Activated CD8-positive, alpha-beta T cell treated with anti-CD3 and anti-CD28 coated beads for 36 hours (primary cell): ENCODE measurements at regions not wholly inside any gene's neighbourhood (a gene's known extent, or its start where the extent isn't known, plus 50 kb on each side); places are given as distances from the start of the nearest gene placed in this dataset.
A peak's percentile ranks its signal among the peaks of the same experiment; 100 is the strongest.
"Not testable (repeated sequence)": the region's sequence is repeated elsewhere in the genome, so short reads cannot be mapped to it uniquely, and the experiment has no call there.

ENCODE experiments used
- ATAC-seq: fragments of 200-7000 bp; cut with Tn5 transposase; one replicate; pipeline ENCODE4 v1.10.0; 2021; ENCODE audit warnings: mild to moderate bottlenecking, moderate library complexity
- CTCF ChIA-PET: fragments of 350-600 bp; sonication (Branson Sonifier 250); formaldehyde crosslinking; loops from one replicate; lab custom pipeline; 2021; ENCODE audit warnings: antibody characterized with exemption; lab: Charles Lee
- POLR2A ChIA-PET: fragments of 350-600 bp; sonication (Branson Sonifier 250); formaldehyde crosslinking; loops from one replicate; lab custom pipeline; 2021; ENCODE audit warnings: antibody characterized with exemption; lab: Charles Lee
- DNase-seq: peaks from one replicate; pipeline ENCODE4 v3.0.0-alpha.2; 2020
- H3K27ac Mint-ChIP-seq: one replicate; pipeline ENCODE4 v1.8.0; 2021; ENCODE audit warnings: mild to moderate bottlenecking, mixed read lengths
- H3K27me3 Mint-ChIP-seq: one replicate; pipeline ENCODE4 v1.8.0; 2021; ENCODE audit warnings: mixed read lengths
- H3K36me3 Mint-ChIP-seq: one replicate; pipeline ENCODE4 v1.8.0; 2021; ENCODE audit warnings: low read depth, mixed read lengths
- H3K4me1 Mint-ChIP-seq: one replicate; pipeline ENCODE4 v1.8.0; 2021; ENCODE audit warnings: low read depth, mixed read lengths
- H3K4me3 Mint-ChIP-seq: one replicate; pipeline ENCODE4 v1.8.0; 2021; ENCODE audit warnings: mild to moderate bottlenecking, moderate library complexity, mixed read lengths
- H3K9me3 Mint-ChIP-seq: one replicate; pipeline ENCODE4 v1.8.0; 2021; ENCODE audit warnings: mixed read lengths
- CTCF ChIP-seq: fragments of 200-600 bp; IDR thresholded peaks from one replicate; pipeline ENCODE4 v1.8.0; 2022; ENCODE audit warnings: antibody characterized with exemption, mild to moderate bottlenecking
- intact Hi-C: fragments of 100-400 bp; cut with micrococcal nuclease; formaldehyde crosslinking; loops from one replicate; pipeline ENCODE4 v1.10.0; 2022

- Mint-ChIP-seq H3K9me3 (no peaks in the 10 kb centered on the region), H3K36me3 (no peaks in the 10 kb centered on the region), H3K4me1 (peaks cover 35% of the 10 kb centered on the region), H3K27ac (no peak overlapping the region), H3K27me3 (no peaks in the 10 kb centered on the region), H3K4me3 (no peak overlapping the region)
- intact Hi-C loops, result no loop called here
- DNase-seq (peak; percentile 36), ATAC-seq (no peak)
- ChIA-PET POLR2A (no interaction called here), CTCF (no interaction called here)
- no peak for TF ChIP-seq CTCF
These were observed 111.8 kb upstream of the ZFP64 start for GRCh38 chr20:52303281-52303950.

GRCh38 chr20:52302736-52303135 is 111.2 kb upstream of the ZFP64 start:
- CTCF ChIA-PET, result no interaction called here
- TF ChIP-seq CTCF, result no peak
- peaks cover 33% of the 10 kb centered on the region for H3K4me1 Mint-ChIP-seq
- intact Hi-C loops, result no loop called here
- H3K27ac Mint-ChIP-seq, result peak overlapping the region; percentile 3
- H3K27me3 Mint-ChIP-seq, result no peaks in the 10 kb centered on the region
- no peak for ATAC-seq
- no peaks in the 10 kb centered on the region for H3K9me3 Mint-ChIP-seq
- H3K36me3 Mint-ChIP-seq, result no peaks in the 10 kb centered on the region
- H3K4me3 Mint-ChIP-seq, result no peak overlapping the region
- POLR2A ChIA-PET, result no interaction called here
- DNase-seq, result no peak

- H3K4me1 Mint-ChIP-seq, result peaks cover 28% of the 10 kb centered on the region
- intact Hi-C loops, POLR2A ChIA-PET, H3K27me3 Mint-ChIP-seq, DNase-seq, CTCF ChIA-PET, H3K27ac Mint-ChIP-seq, H3K4me3 Mint-ChIP-seq, H3K9me3 Mint-ChIP-seq, H3K36me3 Mint-ChIP-seq, ATAC-seq: not testable (repeated sequence)
These were observed 110.5 kb upstream of the ZFP64 start for GRCh38 chr20:52302051-52302450.

GRCh38 chr20:52295556-52295955 is 104.0 kb upstream of the ZFP64 start:
- ATAC-seq (no peak), DNase-seq (no peak)
- TF ChIP-seq CTCF, result no peak
- Mint-ChIP-seq H3K36me3 (no peaks in the 10 kb centered on the region), H3K27ac (no peak overlapping the region), H3K27me3 (no peaks in the 10 kb centered on the region), H3K9me3 (peaks cover 3% of the 10 kb centered on the region), H3K4me1 (no peaks in the 10 kb centered on the region), H3K4me3 (no peak overlapping the region)
- intact Hi-C loops, result no loop called here
- ChIA-PET CTCF (interaction anchor here (2.4 to 3.2 kb wide), 2 partner anchors 10 to 17 kb away, joined by 11 to 12 read pairs; no protein-coding TSS in a partner anchor), POLR2A (no interaction called here)

GRCh38 chr20:52294106-52294628 is 102.6 kb upstream of the ZFP64 start:
- no peak overlapping the region for H3K27ac Mint-ChIP-seq
- no peak for TF ChIP-seq CTCF
- intact Hi-C loops, result no loop called here
- H3K36me3 Mint-ChIP-seq, result no peaks in the 10 kb centered on the region
- H3K4me3 Mint-ChIP-seq, result no peak overlapping the region
- ATAC-seq (no peak), DNase-seq (no peak)
- H3K4me1 Mint-ChIP-seq, result peaks cover under 1% of the 10 kb centered on the region
- H3K27me3 Mint-ChIP-seq, result no peaks in the 10 kb centered on the region
- H3K9me3 Mint-ChIP-seq, result peaks cover 3% of the 10 kb centered on the region
- ChIA-PET POLR2A (no interaction called here), CTCF (interaction anchor here (1.1 to 3.2 kb wide), 2 partner anchors 11 to 18 kb away, joined by 3 to 12 read pairs; no protein-coding TSS in a partner anchor)
